ENCODE measurements at regions not wholly inside any gene's neighbourhood (a gene's known extent, or its start where the extent isn't known, plus 50 kb on each side); places are given as distances from the start of the nearest gene placed in this dataset.

- no peak for DNase-seq (ENCODE audit: low spot score in 2 of 2)
- Histone ChIP-seq H3K27ac (no peak overlapping the region), H3K36me3 (no peaks in the 10 kb centered on the region), H3K9me3 (peaks cover 0 to 3% of the 10 kb centered on the region in 2 donors), H3K4me3 (no peak overlapping the region), H3K27me3 (no peaks in the 10 kb centered on the region), H3K4me1 (no peaks in the 10 kb centered on the region)
- TF ChIP-seq POLR2AphosphoS5 (IDR thresholded peaks at IDR 0.05) (no peak), CTCF (IDR thresholded peaks at IDR 0.05) (no peak), POLR2A (IDR thresholded peaks at IDR 0.05) (no peak)
- intact Hi-C loops (cut with DNase I; ENCODE audit: low total_unique reads) = no loop called here
Measured at GRCh38 chr2:215760557-215760956, 252.8 kb downstream of the MREG start.

GRCh38 chr2:215760091-215760490 is 253.3 kb downstream of the MREG start:
- H3K27ac ChIP-seq = no peak overlapping the region

GRCh38 chr2:215758691-215759090 is 254.7 kb downstream of the MREG start:
- peaks cover 0 to 3% of the 10 kb centered on the region in 2 donors for H3K9me3 ChIP-seq
- no peaks in the 10 kb centered on the region for H3K4me1 ChIP-seq
- no peak for TF ChIP-seq POLR2A (IDR thresholded peaks at IDR 0.05)
- no peak for TF ChIP-seq POLR2AphosphoS5 (IDR thresholded peaks at IDR 0.05)
- no peak for TF ChIP-seq CTCF (IDR thresholded peaks at IDR 0.05)
- no peak for DNase-seq (ENCODE audit: low spot score in 2 of 2)
- H3K4me3 ChIP-seq = no peak overlapping the region
- no peaks in the 10 kb centered on the region for H3K27me3 ChIP-seq
- no peak overlapping the region for H3K27ac ChIP-seq
- intact Hi-C loops (cut with DNase I; ENCODE audit: low total_unique reads) = no loop called here
- no peaks in the 10 kb centered on the region for H3K36me3 ChIP-seq

More at GRCh38 chr2:215760091-215760490, 253.3 kb downstream of the MREG start:
- no peaks in the 10 kb centered on the region for H3K27me3 ChIP-seq
- no peaks in the 10 kb centered on the region for H3K4me1 ChIP-seq
- no peak for DNase-seq (ENCODE audit: low spot score in 2 of 2)
- H3K4me3 ChIP-seq = no peak overlapping the region
- TF ChIP-seq POLR2AphosphoS5 (IDR thresholded peaks at IDR 0.05) = no peak
- TF ChIP-seq CTCF (IDR thresholded peaks at IDR 0.05) = no peak
- TF ChIP-seq POLR2A (IDR thresholded peaks at IDR 0.05) = no peak
- H3K9me3 ChIP-seq = peaks cover 0 to 3% of the 10 kb centered on the region in 2 donors
- H3K36me3 ChIP-seq = no peaks in the 10 kb centered on the region
- intact Hi-C loops (cut with DNase I; ENCODE audit: low total_unique reads) = no loop called here

- DNase-seq (ENCODE audit: low spot score in 2 of 2) = no peak
- H3K4me1 ChIP-seq = no peaks in the 10 kb centered on the region
- peaks cover 0 to 3% of the 10 kb centered on the region in 2 donors for H3K9me3 ChIP-seq
- H3K27me3 ChIP-seq = no peaks in the 10 kb centered on the region
- H3K4me3 ChIP-seq = no peak overlapping the region
- no peak overlapping the region for H3K27ac ChIP-seq
- intact Hi-C loops (cut with DNase I; ENCODE audit: low total_unique reads) = no loop called here
- H3K36me3 ChIP-seq = no peaks in the 10 kb centered on the region
- TF ChIP-seq CTCF (IDR thresholded peaks at IDR 0.05) (no peak), POLR2A (IDR thresholded peaks at IDR 0.05) (no peak), POLR2AphosphoS5 (IDR thresholded peaks at IDR 0.05) (no peak)
Measured at GRCh38 chr2:215756346-215756730, 257.0 kb downstream of the MREG start.

GRCh38 chr2:215755641-215756345 is 257.6 kb downstream of the MREG start:
- DNase-seq (ENCODE audit: low spot score in 2 of 2) = no peak
- H3K36me3 ChIP-seq = no peaks in the 10 kb centered on the region
- H3K4me3 ChIP-seq = no peak overlapping the region
- H3K9me3 ChIP-seq = peaks cover 0 to 3% of the 10 kb centered on the region in 2 donors
- no peak overlapping the region for H3K27ac ChIP-seq
- TF ChIP-seq POLR2AphosphoS5 (IDR thresholded peaks at IDR 0.05) (no peak), CTCF (IDR thresholded peaks at IDR 0.05) (no peak), POLR2A (IDR thresholded peaks at IDR 0.05) (no peak)
- no peaks in the 10 kb centered on the region for H3K4me1 ChIP-seq
- intact Hi-C loops (cut with DNase I; ENCODE audit: low total_unique reads) = no loop called here
- H3K27me3 ChIP-seq = no peaks in the 10 kb centered on the region
